KBM-7 (cell line): ENCODE measurements at regions not wholly inside any gene's neighbourhood (a gene's known extent, or its start where the extent isn't known, plus 50 kb on each side); places are given as distances from the start of the nearest gene placed in this dataset.
A peak's percentile ranks its signal among the peaks of the same experiment; 100 is the strongest.

Experiments used
- DNase-seq: peaks from one replicate; pipeline ENCODE4 v3.0.0-alpha.2; 2015
- in situ Hi-C: fragments of 300-500 bp; cut with MboI; formaldehyde crosslinking; loops from 2 replicates; pipeline ENCODE4 v1.14.3; 2020; ENCODE audit warnings: low sequenced_read_pairs, low pct_unique_long_range_greater_than_20kb, mixed read lengths

GRCh38 chr15:46275701-46276100, 640.9 kb downstream of the SQOR start:
- in situ Hi-C loops, result no loop called here
- no peak for DNase-seq

DNA sequence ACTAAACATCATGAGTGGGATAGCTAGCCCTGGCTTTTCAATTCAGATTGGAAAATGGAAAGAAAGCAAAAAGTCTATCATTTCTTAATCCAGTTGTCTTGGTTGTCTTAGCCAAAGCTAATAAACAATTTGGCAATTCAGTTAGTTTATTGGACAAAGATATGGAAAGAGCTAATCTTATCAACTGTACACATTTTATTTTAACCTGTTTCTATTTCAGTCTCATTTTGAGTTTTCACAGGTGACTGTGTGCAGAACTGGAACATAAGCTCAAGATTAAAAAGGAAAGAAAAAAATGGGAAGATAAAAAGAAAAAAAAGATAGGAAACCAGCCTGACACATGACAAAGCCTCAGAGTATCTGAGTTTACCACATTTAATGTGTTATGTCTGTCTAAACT, 642.6 kb downstream of the SQOR start:
- in situ Hi-C loops, result no loop called here
- DNase-seq, result no peak

DNA sequence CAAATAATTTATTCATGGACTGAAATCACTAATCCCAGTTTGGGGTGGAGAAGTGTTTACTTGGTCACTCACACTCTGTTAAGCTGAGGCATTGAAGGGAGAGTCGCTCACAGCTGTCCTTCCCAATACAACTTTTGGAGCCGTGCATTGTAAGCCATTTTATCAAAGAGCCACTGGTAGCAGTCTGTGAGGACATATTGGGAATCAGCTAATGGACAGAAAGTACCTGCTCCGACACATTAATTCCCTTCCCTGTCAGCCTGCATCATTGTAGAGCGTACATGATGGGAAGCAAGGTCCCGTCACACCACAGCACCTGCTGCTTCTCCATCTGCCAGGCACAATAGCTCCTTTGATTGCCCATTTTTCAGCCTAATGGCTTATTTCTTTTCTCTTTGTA, 643.2 kb downstream of the SQOR start:
- no peak for DNase-seq
- in situ Hi-C loops, result no loop called here

DNA sequence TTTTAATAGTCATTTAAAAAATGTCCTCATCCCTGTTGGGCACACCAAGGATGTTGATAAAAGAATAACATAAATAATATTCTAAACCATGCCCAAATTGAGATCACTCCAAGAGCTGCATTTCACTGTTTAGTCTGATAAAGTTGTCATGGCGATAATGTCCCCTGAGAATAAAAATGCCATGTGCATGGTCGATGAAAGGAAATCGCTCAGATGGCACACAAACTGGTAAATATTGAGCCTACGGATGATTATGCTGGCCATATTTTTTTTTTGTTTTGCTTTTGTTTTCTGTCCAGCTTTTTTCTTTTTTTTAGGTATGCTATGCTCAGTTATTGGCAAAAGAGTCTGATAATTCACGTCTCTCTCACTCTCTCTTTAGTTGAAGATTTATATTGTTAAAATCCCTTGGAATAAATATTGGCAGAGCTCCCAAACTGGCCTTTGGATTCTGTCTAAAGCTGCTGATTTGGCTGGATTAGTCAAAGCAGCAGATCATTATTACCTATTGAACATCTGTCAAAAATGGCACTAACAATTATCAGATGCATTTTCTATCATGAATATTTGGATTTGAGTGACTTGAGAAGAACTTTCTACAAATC, 643.8 kb downstream of the SQOR start:
- DNase-seq, result no peak

DNA sequence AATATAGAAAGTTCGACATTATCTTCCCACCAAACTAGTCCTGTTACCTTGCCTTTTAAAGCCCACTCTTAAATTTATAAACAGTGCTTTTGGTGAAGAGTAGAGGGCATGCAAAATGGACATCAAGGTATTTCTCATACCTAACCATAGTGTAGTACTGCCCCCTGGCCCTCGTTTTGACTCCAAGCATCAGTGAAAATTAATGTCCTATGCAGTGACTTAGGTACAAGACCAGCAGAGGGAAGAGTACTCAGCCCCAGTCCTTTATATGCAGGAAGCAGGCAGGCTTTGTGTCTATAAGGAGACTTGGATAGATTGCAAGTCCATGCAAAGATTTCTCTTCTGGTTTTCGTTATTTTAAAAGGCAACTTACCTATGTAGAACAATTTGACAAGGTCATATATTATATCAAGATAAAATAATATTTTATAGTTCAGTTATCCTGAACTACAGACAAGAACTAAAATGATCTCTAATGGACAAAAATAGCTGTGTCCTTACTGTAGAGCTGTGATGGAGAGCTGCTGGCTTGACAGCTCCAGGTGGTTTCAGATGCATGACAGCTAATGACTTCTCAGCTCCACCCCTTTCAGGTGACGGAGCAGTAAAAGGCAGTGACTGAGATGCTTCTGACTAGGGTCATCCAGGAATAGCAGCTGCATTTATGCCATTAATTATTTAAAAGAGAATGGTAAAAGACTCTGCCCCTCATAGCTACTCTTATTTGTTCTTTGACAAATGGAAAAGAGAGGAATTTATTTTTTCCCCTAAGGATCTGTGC, 646.1 kb downstream of the SQOR start:
- in situ Hi-C loops, result no loop called here
- no peak for DNase-seq

More for the DNA sequence above, 643.8 kb downstream of the SQOR start:
- in situ Hi-C loops, result no loop called here

GRCh38 chr15:46293550-46293949, 658.7 kb downstream of the SQOR start:
- in situ Hi-C loops, result no loop called here
- DNase-seq, result no peak

DNA sequence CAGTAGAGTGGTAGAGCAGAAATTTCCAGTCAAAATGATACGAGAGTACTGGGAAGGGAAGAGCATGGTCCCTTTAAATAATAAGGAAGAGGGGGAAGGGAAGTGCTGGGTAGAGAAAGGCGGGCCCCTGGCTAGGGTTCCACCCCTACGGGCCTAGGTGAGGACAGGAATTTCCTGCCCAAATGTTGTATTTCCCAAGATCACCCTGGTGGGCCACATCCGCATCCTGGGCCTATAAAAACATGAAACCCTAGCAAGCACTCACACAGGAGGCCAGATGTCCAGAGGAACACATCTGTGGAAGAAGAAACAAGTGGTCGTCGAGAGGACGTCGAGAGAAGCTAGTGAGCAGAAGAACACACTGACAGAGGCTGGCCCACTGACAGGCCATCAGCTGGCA, 661.2 kb downstream of the SQOR start:
- DNase-seq, result no peak
- in situ Hi-C loops, result no loop called here

DNA sequence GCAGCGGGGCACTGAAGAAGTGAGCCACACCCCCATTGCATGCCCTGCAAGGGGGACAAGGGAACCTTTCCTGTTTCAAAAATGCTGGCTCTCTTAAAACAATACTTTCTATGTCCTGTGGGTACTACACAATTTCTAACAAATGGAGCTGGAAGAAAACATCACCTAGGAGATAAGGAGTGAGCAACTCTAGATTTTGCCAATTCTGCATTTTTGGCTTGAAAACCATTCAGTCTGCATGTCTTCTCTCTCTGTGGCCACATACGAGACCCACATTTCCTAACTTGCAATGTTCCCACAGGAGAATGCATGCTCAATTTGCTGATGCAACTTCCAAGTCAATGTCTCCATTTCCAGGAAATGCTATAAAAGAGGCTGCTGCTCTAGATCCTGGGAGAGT, 662.0 kb downstream of the SQOR start:
- no peak for DNase-seq
- in situ Hi-C loops, result no loop called here

GRCh38 chr15:46297766-46298165, 662.9 kb downstream of the SQOR start:
- in situ Hi-C loops, result no loop called here
- peak; percentile 30 for DNase-seq

DNA sequence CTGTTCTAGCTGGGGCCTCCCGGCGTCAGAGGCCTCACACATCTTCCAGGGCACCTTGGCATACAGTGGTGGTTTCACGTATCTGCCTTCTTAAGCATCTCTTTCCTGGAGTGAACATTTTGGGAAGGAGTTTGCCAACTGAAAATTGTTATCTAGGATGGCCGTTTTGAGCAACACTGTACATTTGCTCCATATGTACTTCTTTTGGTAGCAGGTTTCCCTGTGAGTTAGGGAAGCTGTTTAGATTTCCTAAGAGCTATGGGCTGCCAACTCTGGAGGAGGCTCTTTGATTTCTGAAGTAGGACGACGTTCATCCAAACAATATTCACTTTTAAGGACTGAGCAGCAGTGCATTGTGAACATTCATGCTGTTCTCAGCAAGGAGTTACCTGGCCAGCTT, 665.9 kb downstream of the SQOR start:
- in situ Hi-C loops, result no loop called here
- no peak for DNase-seq

- in situ Hi-C loops, result no loop called here
- DNase-seq, result no peak
Measured at GRCh38 chr15:46301291-46301690, 666.5 kb downstream of the SQOR start.

- DNase-seq, result no peak
- in situ Hi-C loops, result no loop called here
Measured at GRCh38 chr15:46301826-46302225, 667.0 kb downstream of the SQOR start.

GRCh38 chr15:46304321-46304720, 669.5 kb downstream of the SQOR start:
- in situ Hi-C loops, result no loop called here
- peak; percentile 41 for DNase-seq

- in situ Hi-C loops, result no loop called here
- DNase-seq, result no peak
Measured at GRCh38 chr15:46307746-46308145, 672.9 kb downstream of the SQOR start.

- in situ Hi-C loops, result no loop called here
- no peak for DNase-seq
Measured at GRCh38 chr15:46309914-46310313, 675.1 kb downstream of the SQOR start.

DNA sequence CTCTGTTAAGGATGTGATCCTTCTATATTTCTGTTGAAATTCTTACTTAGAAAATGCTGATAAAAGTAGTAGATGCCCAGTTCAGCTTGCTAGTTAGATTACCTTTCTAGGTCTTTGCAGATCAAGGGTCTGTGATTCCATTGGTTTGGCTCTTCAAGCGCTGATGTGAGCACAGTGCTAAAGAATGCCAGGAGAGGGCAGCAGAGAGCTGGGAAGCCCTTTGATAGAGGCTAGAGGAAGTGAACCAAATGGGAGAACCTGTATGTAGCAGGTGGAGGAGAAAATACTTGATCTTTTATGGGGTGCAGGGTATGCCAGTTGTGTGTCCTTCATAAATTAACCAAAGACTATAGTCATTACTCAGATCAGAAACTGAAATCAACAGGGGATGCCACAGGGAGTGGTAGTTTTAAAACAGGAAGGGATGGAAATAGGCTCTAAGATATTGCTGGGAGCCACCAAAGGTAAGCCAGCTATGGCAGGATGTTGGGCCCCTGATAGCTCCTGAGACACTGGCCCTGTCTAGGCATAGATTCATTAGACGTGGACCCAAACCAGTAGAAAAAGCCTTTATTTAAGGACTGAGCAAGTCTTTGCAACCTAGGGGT, 677.4 kb downstream of the SQOR start:
- peak; percentile 75 for DNase-seq

GRCh38 chr15:46315434-46315833, 680.6 kb downstream of the SQOR start:
- in situ Hi-C loops, result no loop called here
- no peak for DNase-seq

More for the DNA sequence above, 677.4 kb downstream of the SQOR start:
- in situ Hi-C loops, result no loop called here

GRCh38 chr15:46316024-46316423, 681.2 kb downstream of the SQOR start:
- in situ Hi-C loops, result no loop called here
- DNase-seq, result no peak

DNA sequence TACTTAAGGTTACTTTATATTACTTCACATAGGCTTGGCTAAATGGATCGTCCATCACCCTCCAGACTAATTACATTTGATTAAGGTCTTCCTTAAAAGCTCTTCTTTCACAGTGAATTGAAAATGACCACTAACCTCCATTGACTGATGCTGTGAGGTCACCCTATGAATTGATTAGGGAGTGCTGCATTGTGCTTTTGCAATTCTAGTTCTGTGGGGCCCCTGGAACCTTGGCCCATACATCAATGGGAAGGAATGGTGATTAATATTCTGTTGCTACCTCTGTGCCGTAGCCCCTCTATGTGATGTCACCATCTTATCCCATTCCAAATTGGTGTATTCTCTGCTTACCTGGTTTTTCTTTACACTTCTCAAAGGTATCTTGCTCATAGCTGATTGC, 682.2 kb downstream of the SQOR start:
- in situ Hi-C loops, result no loop called here

DNA sequence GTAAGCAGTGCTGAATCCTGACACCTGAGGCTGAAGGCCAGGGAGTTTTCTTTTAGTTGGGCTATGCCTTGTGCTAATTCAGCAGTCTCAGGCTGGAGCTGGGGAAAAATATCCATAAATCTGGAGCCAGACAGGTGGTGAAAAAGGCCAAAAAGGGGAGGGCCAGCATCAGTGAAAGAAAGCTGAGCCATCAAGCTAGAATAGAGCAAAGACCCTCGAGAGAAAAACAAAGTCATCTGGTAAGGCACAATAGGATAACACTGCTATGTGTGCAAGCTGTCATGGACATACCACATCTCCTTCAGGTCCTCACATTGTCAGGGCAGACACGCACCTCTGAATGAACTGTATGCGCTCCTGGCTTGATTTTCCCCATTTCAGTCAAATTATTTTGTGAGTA, 687.9 kb downstream of the SQOR start:
- in situ Hi-C loops, result no loop called here

More for the DNA sequence above, 682.2 kb downstream of the SQOR start:
- DNase-seq, result no peak

More for the DNA sequence above, 687.9 kb downstream of the SQOR start:
- no peak for DNase-seq
